KG1 (cell line): ENCODE measurements at regions not wholly inside any gene's neighbourhood (a gene's known extent, or its start where the extent isn't known, plus 50 kb on each side); places are given as distances from the start of the nearest gene placed in this dataset.
"Not testable (repeated sequence)": the region's sequence is repeated elsewhere in the genome, so short reads cannot be mapped to it uniquely, and the experiment has no call there.

Source experiments
- DNase-seq: peaks from one replicate; lab custom pipeline; 2025; lab: John Stamatoyannopoulos, UW

DNA sequence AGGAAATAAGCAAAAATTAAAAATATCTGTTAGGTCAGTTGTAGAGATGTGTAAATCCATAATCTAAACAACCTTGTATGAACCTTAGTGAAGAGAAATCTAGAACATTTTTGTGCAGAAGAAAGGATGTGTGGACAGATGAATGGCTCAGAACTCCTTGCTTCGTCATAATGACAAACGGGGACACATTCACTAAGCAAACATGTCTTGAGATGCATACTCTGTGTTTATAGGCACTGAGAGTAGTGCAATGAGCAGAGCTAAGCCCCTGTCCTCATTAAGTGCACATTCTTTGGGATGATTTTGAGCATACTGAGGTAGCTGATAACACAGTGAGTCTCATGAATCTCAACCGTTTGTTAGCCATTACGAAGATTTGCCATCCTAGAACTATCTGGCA is 360.6 kb upstream of the ANKRD30A start:
- DNase-seq = no peak

DNA sequence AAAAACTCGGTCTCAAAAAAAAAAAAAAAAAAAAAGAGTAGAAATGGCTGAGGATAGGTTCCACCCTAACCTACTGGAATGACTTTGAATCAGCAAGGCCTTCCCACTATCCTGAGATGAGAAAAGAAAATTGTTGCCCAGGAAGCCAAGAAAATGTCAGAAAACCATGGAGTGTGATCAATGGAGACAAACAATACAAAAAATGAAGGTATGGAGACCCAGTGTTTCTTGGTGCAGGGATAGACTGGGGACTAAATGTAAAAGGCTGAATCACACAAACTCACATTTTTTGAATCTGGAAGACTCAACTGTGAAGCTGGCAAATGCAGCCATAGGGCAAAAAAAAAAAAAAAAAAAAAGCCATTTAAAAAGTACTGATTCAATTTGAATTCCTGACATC is 364.3 kb upstream of the ANKRD30A start:
- DNase-seq = no peak

DNA sequence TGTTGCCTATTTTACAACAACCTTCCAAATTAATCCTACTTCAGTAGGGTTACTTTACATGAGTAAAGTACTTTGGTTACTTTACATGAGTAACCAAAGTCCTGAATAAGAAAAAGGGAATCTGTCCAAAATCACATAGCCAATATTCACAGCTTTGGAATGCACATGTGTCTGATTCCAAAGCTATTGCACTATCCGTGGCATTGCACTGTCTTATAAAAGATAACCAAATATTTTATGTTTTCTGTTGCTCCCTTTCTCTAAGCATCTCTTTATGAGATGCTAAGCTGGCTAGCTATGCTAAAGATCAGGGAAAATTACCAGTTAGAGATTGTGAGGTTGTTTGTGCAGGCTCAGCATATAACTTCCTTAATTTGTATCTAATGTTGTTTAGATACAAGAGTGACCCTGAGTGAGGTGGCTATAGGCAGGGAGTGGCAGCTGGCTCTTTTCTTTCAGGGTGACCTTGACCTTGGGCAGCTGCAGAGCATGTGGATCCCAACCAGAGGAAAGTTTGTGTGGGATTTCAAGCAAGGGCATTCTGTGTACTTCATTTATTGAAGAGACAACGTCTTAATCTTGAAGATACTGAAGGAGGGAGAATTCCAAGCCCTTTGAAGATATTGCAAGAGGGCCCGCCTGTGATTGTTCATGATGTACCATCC is 366.1 kb upstream of the ANKRD30A start:
- no peak for DNase-seq

DNA sequence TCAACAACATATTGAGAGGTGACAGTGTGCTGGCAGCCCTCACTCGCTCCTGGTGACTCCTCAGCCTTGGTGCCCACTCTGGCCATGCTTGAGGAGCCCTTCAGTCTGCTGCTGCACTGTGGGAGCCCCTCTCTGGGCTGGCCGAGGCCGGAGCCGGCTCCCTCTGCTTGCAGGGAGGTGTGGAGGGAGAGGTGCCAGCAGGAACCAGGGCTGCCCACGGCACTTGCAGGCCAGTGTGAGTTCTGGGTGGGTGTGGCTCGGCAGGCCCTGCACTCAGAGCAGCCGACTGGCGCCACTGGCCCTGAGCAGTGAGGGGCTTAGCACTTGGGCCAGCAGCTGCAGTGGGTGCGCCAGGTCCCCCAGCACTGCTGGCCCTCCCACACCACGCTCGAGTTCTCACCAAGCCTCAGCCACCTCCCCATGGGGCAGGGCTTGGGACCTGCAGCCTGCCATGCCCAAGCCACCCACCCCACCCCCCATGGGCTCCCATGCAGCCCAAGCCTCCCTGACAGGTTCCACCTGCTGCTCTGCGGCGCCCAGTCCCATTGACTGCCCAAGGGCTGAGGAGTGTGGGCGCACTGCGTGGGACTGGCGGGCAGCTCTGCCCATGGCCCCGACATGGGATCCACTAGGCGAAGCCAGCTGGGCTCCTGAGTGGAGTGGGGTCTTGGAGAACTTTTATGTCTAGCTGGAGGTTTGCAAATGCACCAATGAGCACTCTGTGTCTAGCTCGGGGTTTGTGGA is 377.1 kb upstream of the ANKRD30A start:
- DNase-seq = no peak

DNA sequence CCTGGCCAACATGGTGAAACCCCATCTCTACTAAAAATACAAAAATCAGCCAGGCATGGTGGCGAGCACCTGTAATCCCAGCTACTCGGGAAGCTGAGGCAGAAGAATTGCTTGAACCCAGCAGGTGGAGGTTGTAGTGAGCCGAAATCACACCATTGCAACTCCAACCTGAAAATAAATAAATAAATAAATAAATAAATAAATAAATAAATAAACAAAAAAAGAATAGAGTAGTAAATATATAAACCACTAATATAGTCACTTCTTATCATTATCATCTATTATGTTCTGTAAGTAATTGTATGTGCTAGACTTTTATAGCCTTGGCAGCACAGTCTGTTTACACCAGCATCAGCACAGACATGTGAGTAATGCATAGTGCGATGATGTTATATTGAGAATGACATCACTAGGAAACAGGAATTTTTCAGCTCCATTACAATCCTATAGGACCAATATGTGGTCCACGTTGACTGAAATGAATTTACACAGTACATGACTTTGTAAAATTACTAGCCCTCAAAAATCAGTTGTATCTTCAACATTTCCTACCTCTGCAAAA is 385.4 kb upstream of the ANKRD30A start:
- no peak for DNase-seq

DNA sequence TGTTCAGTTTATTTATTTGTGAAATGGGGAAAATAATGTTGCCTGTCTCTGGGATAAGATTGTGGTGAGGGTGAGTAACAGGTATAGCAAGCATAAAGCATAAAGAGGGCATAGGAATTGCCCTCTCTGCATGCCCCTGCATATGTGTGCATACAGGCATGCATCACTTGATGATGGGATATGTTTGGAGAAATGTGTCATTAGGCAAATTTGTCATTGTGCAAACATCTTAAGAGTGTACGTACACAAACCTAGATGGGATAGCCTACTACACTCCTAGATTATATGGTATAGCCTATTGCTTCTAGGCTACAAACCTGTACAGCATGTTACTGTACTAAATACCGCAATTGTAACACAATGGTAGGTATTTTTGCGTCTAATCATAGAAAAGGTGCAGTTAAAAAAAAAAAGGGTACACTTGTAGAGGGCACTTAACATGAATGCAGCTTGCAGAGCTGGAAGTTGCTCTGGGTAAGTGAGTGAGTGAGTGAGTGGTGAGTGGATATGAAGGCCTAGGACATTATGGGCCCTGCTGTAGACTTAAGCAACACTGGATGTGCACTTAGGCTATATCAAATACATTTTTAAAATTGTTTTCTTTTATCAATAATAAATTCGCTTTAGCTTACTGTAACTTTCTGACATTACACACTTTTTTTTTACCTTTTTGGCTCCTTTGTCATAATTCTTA is 386.5 kb upstream of the ANKRD30A start:
- DNase-seq = no peak

DNA sequence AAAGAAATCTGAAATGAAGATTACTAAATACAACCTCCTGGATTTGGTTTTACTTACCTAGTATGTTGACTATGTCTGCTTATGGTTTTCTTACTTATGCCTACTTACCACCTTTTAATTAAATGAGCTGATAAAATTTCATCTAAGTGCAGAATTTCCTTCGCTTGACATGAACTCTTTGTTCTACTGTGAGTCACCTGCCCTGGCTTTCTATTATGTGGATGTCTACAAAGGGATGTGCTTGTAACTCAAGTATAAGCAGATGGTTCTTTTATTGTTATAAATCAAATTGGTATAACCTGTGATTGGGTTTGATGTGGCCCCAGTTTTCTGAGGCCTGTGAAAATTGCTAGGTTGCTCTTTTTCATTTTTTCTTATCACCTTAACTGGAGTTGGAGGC is 389.1 kb upstream of the ANKRD30A start:
- DNase-seq = no peak

DNA sequence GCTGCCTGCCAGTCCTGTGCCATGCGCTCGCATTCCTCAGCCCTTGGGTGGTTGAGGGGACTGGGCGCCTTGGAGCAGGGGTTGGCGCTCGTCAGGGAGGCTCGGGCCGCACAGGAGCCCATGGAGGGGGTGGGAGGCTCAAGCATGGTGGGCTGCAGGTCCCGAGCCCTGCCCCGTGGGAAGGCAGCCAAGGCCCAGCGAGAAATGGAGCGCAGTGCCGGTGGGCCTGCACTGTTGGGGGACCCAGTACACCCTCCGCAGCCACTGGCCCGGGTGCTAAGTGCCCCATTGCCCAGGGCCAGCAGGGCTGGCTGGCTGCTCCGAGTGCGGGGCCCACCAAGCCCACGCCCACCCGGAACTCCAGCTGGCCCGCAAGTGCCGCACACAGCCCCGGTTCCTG is 390.8 kb upstream of the ANKRD30A start:
- not testable (repeated sequence) for DNase-seq

DNA sequence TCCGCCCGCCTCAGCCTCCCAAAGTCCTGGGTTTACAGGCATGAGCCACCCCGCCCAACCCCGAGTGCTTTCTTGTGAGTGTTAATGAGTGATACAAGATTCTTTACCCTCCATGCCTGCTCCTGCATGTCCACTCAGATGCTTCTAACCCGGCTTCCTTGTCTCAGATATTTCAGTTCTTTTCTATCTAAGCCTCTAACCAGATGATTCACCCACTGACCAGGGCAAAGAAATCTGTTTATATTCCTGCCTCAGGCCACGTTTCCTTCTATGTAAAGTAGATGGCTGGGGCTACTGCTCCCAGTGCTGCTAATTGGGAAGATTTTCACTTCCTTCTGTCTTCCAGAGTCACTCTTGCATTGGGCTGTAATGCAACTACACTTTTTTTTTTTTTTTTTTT is 395.1 kb upstream of the ANKRD30A start:
- no peak for DNase-seq

DNA sequence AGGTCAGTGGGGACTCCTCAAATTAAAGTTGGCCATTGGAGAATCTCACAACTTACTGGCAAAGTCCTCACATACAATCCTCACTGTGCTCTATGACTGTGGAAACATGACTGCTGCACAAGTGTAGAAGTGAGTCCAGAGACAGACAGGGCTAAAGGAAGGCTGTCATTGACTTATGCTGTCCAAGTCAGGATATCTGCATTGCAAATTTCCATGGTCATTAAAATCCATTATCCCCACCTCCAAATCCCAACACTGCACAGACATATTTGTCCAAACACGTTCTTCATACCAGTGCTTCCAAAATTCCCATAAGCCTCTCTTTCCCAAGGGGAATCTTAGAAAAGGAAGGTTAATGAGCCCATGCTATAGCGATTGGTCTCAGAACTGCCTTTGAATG is 396.8 kb upstream of the ANKRD30A start:
- no peak for DNase-seq

DNA sequence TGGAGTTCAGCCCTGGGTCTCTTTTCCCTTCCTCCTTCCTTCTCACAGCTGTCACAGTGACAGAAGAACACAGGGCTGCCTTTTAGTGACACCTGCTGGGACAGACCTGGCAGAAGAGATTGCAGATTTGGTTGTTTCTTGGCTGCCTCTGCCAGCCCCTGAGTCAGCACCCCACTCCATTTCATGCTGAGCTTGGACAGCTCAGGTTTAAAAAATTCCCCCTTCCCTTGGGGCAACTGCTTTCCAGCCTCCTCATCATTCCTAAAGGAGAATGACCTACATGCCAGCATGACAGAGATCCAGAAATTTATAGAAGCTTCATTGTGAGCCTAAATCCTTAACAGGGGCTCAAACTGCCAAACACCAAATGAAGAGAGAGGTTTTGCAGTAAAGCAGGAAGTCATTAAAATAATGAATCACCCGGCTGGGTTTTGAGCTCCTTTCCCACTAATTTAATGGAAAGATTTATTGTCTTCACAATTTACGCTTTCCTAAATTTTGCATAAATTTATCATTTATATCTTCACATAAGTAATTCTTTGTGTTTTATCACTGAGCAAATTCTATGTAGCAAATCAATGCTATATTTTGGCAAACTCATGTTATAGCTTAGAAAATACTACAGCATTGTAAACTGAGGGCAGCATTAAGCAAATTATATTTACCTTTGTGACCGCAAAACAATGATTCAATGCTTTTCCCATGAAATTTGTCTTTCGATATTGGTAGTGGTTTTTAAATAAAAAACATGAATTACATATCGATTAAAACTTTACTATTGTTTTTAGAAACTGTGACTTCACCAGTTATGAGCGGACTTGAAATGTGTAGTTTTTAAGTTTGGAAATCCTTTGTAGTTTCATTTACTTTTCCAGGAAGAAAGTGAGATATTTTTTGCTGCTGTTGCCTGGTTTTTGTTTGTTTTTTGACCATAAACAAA is 399.5 kb upstream of the ANKRD30A start:
- no peak for DNase-seq

DNA sequence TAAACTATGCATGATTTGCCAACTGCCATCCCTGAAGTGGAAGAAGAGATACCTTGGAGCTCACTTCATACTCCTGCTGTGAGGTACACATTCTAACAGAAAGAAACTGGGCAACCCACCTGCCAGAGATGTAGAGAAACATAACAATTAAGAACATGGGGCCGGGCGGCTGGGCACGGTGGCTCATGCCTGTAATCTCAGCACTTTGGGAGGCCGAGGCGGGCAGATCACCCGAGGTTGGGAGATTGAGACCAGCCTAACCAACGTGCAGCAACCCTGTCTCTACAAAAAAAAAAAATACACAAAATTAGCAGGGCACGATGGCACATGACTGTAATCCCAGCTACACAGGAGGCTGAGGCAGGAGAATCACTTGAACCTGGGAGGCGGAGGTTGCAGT is 402.6 kb upstream of the ANKRD30A start:
- no peak for DNase-seq

DNA sequence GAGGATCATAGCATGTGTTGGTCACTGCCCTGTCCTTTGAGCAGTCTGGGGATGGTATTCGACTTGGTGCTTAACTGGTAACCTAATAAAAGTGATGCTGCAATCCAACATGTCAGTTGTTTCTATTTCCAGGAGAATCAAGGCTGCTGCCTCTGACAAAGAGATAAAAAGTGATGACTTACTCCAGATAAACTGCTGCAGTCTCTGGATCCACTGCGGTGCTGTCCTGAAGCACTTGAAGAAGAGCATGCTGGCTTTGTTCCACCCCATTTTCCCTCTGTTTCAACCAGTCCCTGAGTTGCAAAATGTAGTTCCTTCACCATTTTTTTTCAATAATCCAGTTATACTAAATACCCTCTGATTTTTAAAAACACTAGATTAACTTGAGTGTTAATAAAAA is 403.5 kb upstream of the ANKRD30A start:
- DNase-seq = no peak

DNA sequence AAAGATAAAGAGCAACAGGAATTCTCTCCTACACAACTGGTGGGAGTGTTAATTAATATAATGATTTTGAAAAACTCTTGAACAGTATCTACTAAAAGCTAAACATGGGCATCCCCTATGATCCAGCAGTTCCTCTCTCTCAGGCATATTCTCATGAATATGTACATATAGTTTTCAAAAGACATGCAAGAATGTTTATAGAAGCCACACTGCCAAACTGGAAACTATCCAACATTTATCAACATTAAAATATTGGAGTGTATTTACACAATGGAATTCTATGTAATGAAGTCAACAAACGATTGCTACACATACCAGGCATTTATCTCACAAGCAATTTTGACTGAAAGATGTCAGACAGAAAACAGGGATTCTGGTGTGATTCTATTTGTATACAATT is 404.5 kb upstream of the ANKRD30A start:
- no peak for DNase-seq

DNA sequence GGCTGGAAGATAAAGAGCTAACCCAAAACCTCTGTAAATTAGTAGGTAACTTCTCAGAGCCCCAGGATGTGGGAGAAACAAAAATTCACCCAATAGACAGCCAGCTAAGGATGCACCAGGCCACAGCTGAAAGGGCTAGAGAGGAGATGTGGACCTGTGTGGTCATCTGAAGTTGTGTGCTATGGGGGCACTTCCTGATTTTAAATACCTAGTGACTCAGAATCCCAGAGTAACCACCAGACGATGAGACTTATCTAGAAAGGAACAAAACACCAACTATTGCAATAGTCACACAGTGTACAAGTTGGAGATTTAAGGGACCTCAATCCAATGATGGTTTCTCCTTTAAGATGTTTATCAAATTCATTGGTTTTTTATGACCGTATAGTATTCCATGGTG is 408.3 kb upstream of the ANKRD30A start:
- no peak for DNase-seq

DNA sequence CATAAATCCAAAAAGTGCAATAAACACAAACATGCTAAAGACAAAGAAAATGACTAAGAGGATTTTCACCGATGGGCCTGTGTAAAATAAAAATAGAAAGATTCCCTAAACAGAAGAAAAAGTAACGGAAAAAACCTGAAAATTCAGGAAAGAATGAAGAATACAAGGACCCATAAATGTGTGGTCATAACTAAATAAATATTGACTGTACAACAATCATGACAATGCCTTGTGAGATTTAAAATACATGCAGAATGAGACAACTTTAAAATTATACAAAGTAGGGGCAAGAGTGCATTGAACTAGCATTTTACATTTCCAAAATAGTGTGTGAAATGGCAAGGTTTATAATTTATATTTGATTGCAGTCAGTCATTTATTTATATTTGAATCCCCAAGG is 409.1 kb upstream of the ANKRD30A start:
- no peak for DNase-seq

DNA sequence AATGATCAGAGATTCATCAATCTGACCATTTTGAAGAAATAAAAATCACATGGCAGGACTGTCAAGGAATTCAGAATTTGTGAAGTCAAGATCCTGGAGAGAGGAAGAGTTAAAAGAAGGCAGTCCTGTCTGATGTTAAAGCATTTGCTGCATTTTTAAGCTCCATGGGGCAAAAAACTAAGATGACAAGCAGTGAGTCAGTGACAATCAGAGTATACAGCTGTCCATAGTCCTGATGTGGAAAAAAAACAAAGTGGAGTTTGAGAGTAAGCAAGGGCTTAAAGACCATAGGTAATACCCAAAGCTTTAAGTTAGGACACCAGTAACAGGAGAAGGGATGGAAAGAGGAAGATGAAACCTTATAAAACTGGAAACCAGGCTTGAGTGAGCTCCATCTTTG is 412.7 kb upstream of the ANKRD30A start:
- DNase-seq = no peak

DNA sequence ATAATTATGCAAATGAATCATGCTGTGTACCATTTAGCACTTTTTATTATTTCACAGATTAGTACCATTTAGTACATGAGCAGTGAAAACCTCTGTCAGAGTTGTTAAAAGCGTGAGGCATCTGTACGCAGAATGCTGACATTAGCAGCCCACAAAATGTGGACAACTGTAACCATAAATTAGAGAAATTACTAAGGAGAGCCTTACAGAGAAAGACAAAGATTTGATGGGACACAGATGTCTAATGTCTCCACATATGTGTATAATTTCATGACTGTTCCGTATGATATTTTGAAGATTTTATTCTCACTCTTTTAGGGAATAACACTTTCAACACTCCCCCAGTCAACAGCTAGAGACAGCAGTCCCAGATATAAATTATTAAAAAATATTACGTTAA is 414.0 kb upstream of the ANKRD30A start:
- no peak for DNase-seq

DNA sequence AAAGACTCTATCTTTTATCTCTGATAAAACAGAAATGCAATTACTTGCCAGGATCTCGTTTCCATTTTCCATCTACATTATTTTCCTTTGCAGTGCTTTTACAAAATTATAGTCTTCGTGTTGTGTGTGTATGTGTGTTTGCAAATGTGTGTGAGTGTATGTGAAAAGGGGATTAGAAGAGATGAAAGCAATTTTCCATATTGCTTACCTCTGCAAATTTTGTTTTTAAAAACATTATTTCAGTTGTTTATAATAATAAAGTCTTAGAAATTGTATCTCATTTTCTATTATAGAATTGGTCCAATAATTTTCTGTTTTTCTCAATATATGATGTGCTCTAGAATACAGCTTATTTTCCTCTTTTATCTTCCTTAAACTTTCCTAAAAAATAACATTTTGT is 421.3 kb upstream of the ANKRD30A start:
- DNase-seq = no peak

DNA sequence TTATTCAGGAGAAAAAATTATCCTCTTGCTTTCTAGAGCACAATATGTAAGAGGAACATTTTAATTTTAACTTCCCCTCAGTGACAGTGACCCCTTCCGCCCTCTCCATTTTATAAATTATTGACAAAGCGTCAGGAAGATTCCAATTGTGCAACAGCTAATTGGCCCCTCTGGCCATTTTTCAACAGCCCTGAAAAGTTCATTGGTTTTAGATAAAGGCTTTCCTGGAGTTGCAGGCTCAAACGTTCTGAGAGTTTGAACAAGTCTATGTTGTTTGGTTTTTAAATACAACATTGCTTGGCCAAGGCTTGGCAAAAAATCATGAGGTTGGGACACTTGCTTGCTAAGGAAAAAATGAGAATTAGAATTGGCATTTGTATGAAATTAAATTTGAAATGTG is 422.2 kb upstream of the ANKRD30A start:
- no peak for DNase-seq

DNA sequence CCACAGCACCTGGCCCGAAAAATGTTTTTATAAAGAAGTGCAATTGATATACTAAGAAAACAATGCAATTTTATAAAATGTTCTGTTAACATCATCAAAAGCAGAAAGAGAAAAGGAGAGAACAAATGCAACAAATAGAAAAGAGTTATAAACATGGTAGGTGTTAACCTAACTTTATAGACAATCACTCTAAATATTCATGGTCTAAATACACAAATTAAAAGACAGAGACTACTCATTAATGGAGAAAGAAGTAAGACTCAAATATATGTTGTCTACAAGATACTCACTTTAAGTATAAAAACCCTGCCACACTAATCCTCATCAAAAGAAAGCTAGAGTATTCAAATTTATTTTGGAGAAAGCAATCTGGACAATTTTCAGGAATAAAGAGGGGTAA is 425.3 kb upstream of the ANKRD30A start:
- DNase-seq = no peak

DNA sequence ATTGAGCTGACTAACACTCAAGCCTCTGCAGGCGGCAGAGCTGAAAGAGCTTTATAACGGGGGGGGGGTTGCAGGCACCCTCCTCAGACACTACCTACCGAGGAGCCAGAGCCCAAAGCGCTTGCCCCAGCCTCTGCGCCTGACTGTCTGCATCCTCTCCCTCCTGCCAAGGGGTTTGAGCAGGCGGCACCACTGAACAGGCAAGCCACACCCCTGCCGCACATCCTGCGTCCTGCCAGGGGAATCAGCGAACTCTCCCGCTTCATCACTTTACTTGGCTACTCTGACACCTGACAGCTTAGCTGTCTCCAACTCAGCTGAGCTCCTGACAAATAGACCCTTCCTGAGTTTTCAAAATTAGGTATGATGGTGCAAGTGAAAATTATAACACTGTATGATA is 432.6 kb upstream of the ANKRD30A start:
- DNase-seq = no peak
